ENCODE measurements at regions not wholly inside any gene's neighbourhood (a gene's known extent, or its start where the extent isn't known, plus 50 kb on each side); places are given as distances from the start of the nearest gene placed in this dataset.

- no peak for DNase-seq
Observed at GRCh38 chr4:24417206-24417605, 167.1 kb downstream of the DHX15 start.

- no peak for DNase-seq
Observed at GRCh38 chr4:24416293-24416692, 168.1 kb downstream of the DHX15 start.

GRCh38 chr4:24413311-24413784 lies 171.0 kb downstream of the DHX15 start:
- no peak for DNase-seq

GRCh38 chr4:24411806-24412205 lies 172.5 kb downstream of the DHX15 start:
- no peak for DNase-seq

GRCh38 chr4:24411299-24411698 lies 173.1 kb downstream of the DHX15 start:
- no peak for DNase-seq

- DNase-seq, result no peak
Observed at GRCh38 chr4:24408640-24409039, 175.7 kb downstream of the DHX15 start.

GRCh38 chr4:24405926-24406325 lies 178.4 kb downstream of the DHX15 start:
- no peak for DNase-seq

- no peak for DNase-seq
Observed at GRCh38 chr4:24405341-24405740, 179.0 kb downstream of the DHX15 start.

- DNase-seq, result peak; percentile 12
Observed at GRCh38 chr4:24404281-24404680, 180.1 kb downstream of the DHX15 start.

- DNase-seq, result no peak
Observed at GRCh38 chr4:24403265-24403664, 181.1 kb downstream of the DHX15 start.

- DNase-seq, result no peak
Observed at GRCh38 chr4:24400537-24400936, 183.8 kb downstream of the DHX15 start.

GRCh38 chr4:24396988-24397387 lies 187.4 kb downstream of the DHX15 start:
- no peak for DNase-seq

GRCh38 chr4:24395937-24396336 lies 188.4 kb downstream of the DHX15 start:
- DNase-seq, result no peak

- peak; percentile 74 for DNase-seq
Observed at GRCh38 chr4:24394041-24394440, 190.3 kb downstream of the DHX15 start.

GRCh38 chr4:24392613-24393012 lies 191.7 kb downstream of the DHX15 start:
- no peak for DNase-seq

- DNase-seq, result peak; percentile 84
Observed at GRCh38 chr4:24382381-24382780, 202.0 kb downstream of the DHX15 start.

GRCh38 chr4:24380957-24381665 lies 203.2 kb downstream of the DHX15 start:
- no peak for DNase-seq

GRCh38 chr4:24373704-24374103 lies 210.7 kb downstream of the DHX15 start:
- DNase-seq, result no peak

- no peak for DNase-seq
Observed at GRCh38 chr4:24372881-24373280, 211.5 kb downstream of the DHX15 start.

GRCh38 chr4:24372341-24372740 lies 212.0 kb downstream of the DHX15 start:
- DNase-seq, result no peak

GRCh38 chr4:24370421-24370820 lies 213.9 kb downstream of the DHX15 start:
- no peak for DNase-seq

GRCh38 chr4:24369507-24370029 lies 214.8 kb downstream of the DHX15 start:
- DNase-seq, result no peak

GRCh38 chr4:24368801-24369200 lies 215.6 kb downstream of the DHX15 start:
- DNase-seq, result no peak

- no peak for DNase-seq
Observed at GRCh38 chr4:24364852-24365251, 219.5 kb downstream of the DHX15 start.

GRCh38 chr4:24364249-24364648 lies 220.1 kb downstream of the DHX15 start:
- DNase-seq, result no peak
